HG02610 (cell line): ENCODE measurements at regions not wholly inside any gene's neighbourhood (a gene's known extent, or its start where the extent isn't known, plus 50 kb on each side); places are given as distances from the start of the nearest gene placed in this dataset.
"Not testable (repeated sequence)": the region's sequence is repeated elsewhere in the genome, so short reads cannot be mapped to it uniquely, and the experiment has no call there.

Source experiments
- ATAC-seq: cut with Tn5 transposase; IDR thresholded peaks from one replicate; pipeline ENCODE4 v1.9.1; 2021; ENCODE audit warnings: mild to moderate bottlenecking, moderate library complexity; ENCODE audit not compliant: unreplicated experiment

GRCh38 chr1:239125893-239126292 lies 260.5 kb upstream of the CHRM3 start:
- no peak for ATAC-seq

- ATAC-seq = no peak
Measured at GRCh38 chr1:239125027-239125426, 261.3 kb upstream of the CHRM3 start.

DNA sequence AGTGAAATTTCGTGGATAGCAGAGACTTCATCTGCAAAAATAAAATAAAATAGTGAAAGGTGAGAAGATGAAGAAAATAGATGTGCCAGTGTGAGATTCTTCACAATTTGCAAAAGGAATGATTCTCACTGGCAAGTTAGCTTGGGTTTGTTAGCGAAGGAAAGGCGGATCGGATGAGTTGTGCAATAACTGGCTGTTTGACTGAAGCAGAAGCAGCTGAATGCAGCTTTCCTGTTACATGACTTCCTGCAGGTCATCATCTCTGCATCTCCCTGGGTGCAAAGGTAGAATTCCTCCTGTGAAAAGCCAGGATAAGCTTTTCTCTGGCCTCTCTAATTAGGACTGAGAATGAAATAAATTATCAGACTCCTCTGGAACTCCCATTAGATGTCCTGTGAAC lies 263.1 kb upstream of the CHRM3 start:
- ATAC-seq = no peak

DNA sequence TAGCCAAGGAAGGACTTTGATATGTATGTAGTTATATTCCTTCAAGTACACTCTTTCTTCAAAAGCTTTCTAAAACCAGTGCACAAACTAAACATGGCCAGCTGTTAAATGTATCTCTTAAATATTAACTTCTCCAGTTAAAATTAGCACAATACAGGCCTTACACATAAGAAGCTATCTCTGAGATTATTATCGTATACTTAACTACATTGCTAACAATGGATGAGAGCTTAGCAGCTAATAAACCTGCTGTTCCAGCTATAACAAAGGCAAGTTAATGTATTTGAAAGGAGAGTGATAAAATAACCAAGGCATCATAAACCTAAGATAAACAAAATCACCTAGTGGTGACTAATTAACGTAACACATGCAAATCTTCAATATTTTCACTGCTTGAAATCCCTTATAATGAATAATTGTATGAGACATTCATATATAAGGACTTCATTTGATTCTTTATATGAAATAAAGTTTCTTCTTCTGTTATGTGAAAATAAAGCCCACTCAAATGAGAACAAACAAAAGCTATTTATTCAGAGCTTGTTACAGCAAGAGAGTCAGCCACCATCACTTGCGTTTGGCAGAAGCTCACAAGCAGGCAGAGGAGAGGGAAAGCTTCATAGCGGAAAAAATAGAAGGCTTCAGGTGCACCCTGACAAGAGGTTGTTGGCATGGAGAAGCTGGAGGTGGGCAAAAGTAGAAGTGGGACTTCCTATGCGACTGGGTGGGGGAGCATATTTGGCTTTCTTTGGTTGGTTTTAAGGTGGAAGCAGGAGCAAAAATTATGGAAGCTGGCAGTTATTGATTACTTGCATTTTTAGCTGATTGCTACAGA lies 274.1 kb upstream of the CHRM3 start:
- no peak for ATAC-seq

GRCh38 chr1:239107676-239108075 lies 278.7 kb upstream of the CHRM3 start:
- ATAC-seq = no peak

- ATAC-seq = not testable (repeated sequence)
Measured at GRCh38 chr1:239106689-239107088, 279.7 kb upstream of the CHRM3 start.

DNA sequence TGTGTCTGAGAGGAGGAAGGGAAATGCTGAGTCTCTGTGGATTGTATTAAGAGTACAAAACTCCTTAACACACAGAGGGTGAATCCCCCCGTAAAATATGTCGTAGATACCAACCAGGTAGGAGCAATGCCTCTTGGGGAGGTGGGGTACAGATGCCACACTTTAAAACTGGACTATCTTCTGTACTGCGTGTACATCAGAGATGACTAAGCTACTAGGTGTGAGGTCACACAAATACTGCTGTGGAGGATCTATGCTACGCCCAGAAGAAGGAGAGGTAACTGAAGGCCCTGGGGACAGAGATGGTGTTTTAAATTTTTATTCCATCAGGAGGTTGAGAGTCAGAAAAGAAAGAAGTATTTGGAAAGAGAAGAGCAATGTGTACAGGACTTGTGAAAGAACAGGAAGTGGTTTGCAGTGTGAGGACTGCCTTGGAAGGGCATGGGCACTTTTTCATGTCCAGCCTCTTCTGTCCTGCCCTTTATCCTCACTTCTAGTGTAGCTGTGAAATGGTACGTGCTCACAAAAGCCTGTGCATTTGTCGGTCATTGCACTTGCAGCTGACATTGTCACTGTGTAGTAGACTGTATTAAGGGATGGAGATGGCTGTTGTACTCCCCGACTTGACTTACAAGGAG lies 287.8 kb upstream of the CHRM3 start:
- ATAC-seq = no peak

DNA sequence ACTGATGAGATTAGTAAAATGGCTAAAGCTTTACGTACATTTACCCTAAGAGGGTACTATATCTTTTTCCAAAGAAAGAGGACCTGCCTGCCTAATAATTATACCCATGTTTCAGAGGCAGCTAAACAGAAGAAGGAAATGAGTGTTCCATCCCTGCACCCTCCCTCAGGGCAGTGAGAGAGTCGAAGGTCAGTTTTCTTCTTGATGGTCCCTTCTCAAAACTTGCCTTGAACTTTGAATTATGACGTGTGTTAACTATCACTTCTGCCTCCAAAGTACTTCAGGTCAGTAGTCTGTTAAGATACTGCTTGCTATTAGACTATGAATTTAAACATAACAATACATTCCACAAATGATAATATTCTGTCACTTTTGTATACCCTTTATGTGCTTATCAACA lies 294.8 kb upstream of the CHRM3 start:
- no peak for ATAC-seq

DNA sequence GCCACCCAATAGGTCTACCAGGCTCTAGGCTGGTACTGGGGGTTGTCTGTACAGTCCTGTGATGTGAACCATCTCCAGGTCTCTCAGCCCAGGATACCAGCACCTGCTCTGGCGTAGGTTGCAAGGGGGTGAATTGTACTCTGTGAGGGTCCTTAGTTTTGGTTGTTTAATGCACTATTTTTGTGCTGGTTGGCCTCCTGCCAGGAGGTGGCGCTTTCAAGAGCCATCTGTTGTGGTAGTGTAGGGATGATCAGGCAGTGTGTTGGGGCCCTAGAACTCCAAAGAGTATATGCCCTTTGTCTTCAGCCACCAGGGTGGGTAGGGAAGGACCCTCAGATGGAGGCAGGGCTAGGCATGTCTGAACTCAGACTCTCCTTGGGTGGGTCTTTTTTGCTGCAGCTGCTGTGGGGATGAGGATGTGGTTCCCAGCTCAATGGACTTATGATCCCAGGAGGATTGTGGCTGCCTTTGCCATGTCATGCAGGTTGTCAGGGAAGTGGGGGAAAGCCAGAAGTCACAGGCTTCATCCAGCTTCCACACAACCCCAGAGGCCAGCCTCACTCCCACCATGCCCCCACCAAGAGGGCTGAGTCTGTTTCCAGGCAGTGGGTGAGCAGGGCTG lies 301.8 kb upstream of the CHRM3 start:
- no peak for ATAC-seq

GRCh38 chr1:239081947-239082346 lies 304.4 kb upstream of the CHRM3 start:
- ATAC-seq = not testable (repeated sequence)

DNA sequence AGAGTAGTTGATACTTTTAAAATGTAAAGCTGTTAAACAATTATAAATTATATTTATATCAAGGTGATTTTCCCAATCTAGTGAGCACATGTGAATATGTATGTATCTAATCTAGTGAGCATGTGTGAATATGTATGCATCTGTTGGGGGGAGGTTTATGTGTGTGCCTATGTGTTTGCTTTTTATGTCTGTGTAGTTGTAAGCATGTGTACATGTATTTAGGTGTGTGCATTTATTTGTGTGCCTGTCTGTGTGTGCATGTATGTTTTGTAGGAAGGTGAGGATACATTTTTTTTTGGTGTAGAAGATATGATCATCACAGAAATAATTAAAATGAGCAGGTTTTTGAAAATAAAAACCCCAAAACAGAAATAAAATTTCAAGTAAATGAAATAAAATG lies 318.9 kb upstream of the CHRM3 start:
- ATAC-seq = no peak

GRCh38 chr1:239067058-239067457 lies 319.3 kb upstream of the CHRM3 start:
- no peak for ATAC-seq

DNA sequence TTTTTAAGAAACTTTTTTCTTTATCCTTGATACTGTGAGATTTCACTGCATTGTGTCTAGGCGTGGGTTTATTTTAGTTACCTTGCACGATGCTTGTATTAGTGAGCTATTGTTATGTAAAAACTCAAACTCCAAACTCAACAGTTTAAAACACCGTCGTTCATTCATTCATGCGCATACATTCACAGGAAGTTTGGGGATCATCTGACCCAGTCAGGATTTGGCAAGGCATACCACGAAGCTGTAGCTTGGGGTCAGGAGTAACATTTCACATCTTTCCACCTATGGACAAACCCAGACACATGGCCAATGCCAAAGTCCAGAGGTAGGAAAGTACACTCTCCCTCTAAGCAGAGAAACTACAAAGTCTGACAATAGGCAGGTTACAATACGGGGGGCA lies 324.6 kb upstream of the CHRM3 start:
- no peak for ATAC-seq

- no peak for ATAC-seq
Measured at GRCh38 chr1:239058190-239058589, 328.2 kb upstream of the CHRM3 start.

DNA sequence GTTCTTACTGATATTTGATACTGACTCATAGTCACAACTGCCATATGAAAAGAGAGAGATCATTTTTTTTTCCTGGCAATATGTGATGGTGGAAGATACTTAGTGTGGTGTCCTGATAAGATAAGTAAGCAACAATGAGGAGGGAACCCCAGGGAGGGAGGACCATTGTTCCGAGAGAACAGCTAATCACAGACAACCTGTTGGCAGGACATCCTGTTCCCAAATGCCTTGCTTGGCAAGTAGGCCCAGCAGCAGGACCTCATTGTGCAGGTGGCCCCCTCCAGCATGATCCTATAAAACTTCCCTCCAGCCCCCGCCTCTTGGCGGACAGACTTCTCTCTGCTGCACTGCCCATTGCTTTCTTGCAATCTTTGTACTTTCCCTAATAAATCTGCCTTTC lies 329.4 kb upstream of the CHRM3 start:
- ATAC-seq = no peak

DNA sequence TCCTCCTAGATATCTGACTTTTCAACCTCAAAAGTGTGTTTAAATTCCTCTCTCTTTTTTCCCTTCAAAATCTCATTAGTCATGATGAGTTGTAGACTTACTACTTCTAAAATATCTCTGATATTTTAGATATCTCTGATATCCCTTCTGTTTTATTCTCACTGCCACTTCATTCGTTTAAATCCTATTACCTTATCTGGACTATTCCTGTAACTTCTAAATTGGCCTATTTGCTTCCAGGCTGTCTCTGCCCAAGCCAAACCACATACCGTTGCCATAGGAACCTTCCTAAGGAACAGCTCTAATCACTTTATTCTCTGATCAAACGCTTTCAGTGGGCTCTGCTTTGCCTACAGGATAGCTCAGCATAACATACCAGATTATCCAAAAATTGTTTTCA lies 333.1 kb upstream of the CHRM3 start:
- ATAC-seq = no peak

GRCh38 chr1:239049571-239049970 lies 336.8 kb upstream of the CHRM3 start:
- no peak for ATAC-seq

DNA sequence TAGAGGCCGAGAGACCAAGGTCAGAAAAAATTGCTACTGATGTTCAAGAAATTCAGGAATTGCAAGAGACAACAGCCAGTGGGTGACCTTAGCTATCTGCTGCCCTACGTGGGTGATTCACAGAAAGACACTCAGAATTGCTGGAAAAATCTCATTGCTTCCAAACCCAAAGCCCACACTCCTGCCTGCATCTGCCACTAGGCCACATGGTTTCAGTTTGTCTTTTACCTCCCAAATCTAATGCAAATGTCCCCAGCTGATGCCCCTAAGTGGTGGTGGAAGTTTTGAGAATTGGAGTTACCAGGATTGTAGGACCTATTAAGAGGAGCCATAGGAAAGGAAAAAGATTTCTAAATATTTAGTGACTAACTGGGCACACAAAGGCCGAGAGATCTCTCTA lies 341.5 kb upstream of the CHRM3 start:
- ATAC-seq = no peak

- ATAC-seq = no peak
Measured at GRCh38 chr1:239040523-239040922, 345.8 kb upstream of the CHRM3 start.

GRCh38 chr1:239031310-239031709 lies 355.1 kb upstream of the CHRM3 start:
- ATAC-seq = no peak

- no peak for ATAC-seq
Measured at GRCh38 chr1:239025997-239026694, 360.2 kb upstream of the CHRM3 start.
